Lower leg skin (tissue), 3 donors: ENCODE measurements at regions not wholly inside any gene's neighbourhood (a gene's known extent, or its start where the extent isn't known, plus 50 kb on each side); places are given as distances from the start of the nearest gene placed in this dataset.

Experiments used
- POLR2A ChIP-seq, 2 donors: fragments of 450-650 bp; IDR thresholded peaks; one replicate each; pipeline ENCODE4 v1.6.1; 2016 to 2017; ENCODE audit warnings: antibody characterized with exemption in 2 of 2, mild to moderate bottlenecking in 1 of 2, moderate library complexity in 1 of 2
- TF ChIP-seq, protein P1 (sequence below), 3 donors: fragments of 450-650 bp; IDR thresholded peaks; one replicate each; pipeline ENCODE4 v1.5.1; 2016; ENCODE audit warnings: antibody characterized with exemption in 3 of 3, mild to moderate bottlenecking in 3 of 3, moderate library complexity in 2 of 3

- TF ChIP-seq, protein P1, sequence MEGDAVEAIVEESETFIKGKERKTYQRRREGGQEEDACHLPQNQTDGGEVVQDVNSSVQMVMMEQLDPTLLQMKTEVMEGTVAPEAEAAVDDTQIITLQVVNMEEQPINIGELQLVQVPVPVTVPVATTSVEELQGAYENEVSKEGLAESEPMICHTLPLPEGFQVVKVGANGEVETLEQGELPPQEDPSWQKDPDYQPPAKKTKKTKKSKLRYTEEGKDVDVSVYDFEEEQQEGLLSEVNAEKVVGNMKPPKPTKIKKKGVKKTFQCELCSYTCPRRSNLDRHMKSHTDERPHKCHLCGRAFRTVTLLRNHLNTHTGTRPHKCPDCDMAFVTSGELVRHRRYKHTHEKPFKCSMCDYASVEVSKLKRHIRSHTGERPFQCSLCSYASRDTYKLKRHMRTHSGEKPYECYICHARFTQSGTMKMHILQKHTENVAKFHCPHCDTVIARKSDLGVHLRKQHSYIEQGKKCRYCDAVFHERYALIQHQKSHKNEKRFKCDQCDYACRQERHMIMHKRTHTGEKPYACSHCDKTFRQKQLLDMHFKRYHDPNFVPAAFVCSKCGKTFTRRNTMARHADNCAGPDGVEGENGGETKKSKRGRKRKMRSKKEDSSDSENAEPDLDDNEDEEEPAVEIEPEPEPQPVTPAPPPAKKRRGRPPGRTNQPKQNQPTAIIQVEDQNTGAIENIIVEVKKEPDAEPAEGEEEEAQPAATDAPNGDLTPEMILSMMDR (IDR thresholded peaks at IDR 0.05) = no peak
- no peak for TF ChIP-seq POLR2A (IDR thresholded peaks at IDR 0.05)
Measured at GRCh38 chr5:165504674-165505073, 1999.3 kb downstream of the MAT2B start.
